Colonic mucosa (tissue), 4 donors: ENCODE measurements at regions not wholly inside any gene's neighbourhood (a gene's known extent, or its start where the extent isn't known, plus 50 kb on each side); places are given as distances from the start of the nearest gene placed in this dataset.

Experiments used
- DNase-seq: peaks from one replicate; pipeline ENCODE4 v3.0.0-alpha.2; 2020
- H3K27ac ChIP-seq: fragments of 200-600 bp; one replicate; pipeline ENCODE4 v1.8.0; 2021
- H3K27me3 ChIP-seq: fragments of 200-600 bp; one replicate; pipeline ENCODE4 v1.8.0; 2021
- H3K36me3 ChIP-seq: fragments of 200-600 bp; one replicate; pipeline ENCODE4 v1.8.0; 2021
- H3K4me1 ChIP-seq: fragments of 200-600 bp; one replicate; pipeline ENCODE4 v1.8.0; 2021; ENCODE audit warnings: mild to moderate bottlenecking
- H3K4me3 ChIP-seq: fragments of 200-600 bp; one replicate; pipeline ENCODE4 v1.8.0; 2021
- H3K9ac ChIP-seq, 2 donors: one replicate each; pipeline ENCODE4 v1.7.0; 2013; ENCODE audit warnings: control low read depth in 2 of 2, low read depth in 2 of 2, low read length in 2 of 2
- H3K9me3 ChIP-seq: fragments of 200-600 bp; one replicate; pipeline ENCODE4 v1.8.0; 2021
- CTCF ChIP-seq: fragments of 200-600 bp; IDR thresholded peaks from one replicate; pipeline ENCODE4 v1.8.0; 2022; ENCODE audit warnings: antibody characterized with exemption, mild to moderate bottlenecking
- intact Hi-C: fragments of 100-400 bp; cut with DNase I; formaldehyde crosslinking; loops from one replicate; pipeline ENCODE4 v1.14.1; 2022
- donor health status: healthy.
- donor health status: DM: no; HTN: no; CAD: no.
- donor health status: DM: no; HTN: no; CAD: no.

GRCh38 chr11:86745571-86745970 lies 54.8 kb upstream of the PRSS23 start:
- DNase-seq: no peak
- Histone ChIP-seq H3K9me3 (no peaks in the 10 kb centered on the region), H3K4me1 (no peaks in the 10 kb centered on the region), H3K27ac (no peak overlapping the region), H3K36me3 (no peaks in the 10 kb centered on the region), H3K9ac (no peak overlapping the region), H3K27me3 (no peaks in the 10 kb centered on the region), H3K4me3 (no peak overlapping the region)
- TF ChIP-seq CTCF: no peak
- intact Hi-C loops: no loop called here

GRCh38 chr11:86743223-86744118 lies 56.9 kb upstream of the PRSS23 start:
- Histone ChIP-seq H3K27ac (no peak overlapping the region), H3K36me3 (no peaks in the 10 kb centered on the region), H3K4me3 (no peak overlapping the region), H3K9me3 (no peaks in the 10 kb centered on the region), H3K9ac (no peak overlapping the region), H3K27me3 (no peaks in the 10 kb centered on the region), H3K4me1 (no peaks in the 10 kb centered on the region)
- TF ChIP-seq CTCF: no peak
- DNase-seq: peak; percentile 27
- intact Hi-C loops: no loop called here

GRCh38 chr11:86741839-86742805 lies 58.2 kb upstream of the PRSS23 start:
- H3K27ac ChIP-seq: peak overlapping the region; percentile 56
- H3K27me3 ChIP-seq: no peaks in the 10 kb centered on the region
- H3K36me3 ChIP-seq: no peaks in the 10 kb centered on the region
- H3K4me1 ChIP-seq: no peaks in the 10 kb centered on the region
- intact Hi-C loops: no loop called here
- DNase-seq: no peak
- no peak overlapping the region for H3K4me3 ChIP-seq
- no peaks in the 10 kb centered on the region for H3K9me3 ChIP-seq
- no peak overlapping the region for H3K9ac ChIP-seq
- no peak for TF ChIP-seq CTCF

GRCh38 chr11:86741484-86741835 lies 58.9 kb upstream of the PRSS23 start:
- Histone ChIP-seq H3K36me3 (no peaks in the 10 kb centered on the region), H3K27ac (peak overlapping the region; percentile 56), H3K4me3 (no peak overlapping the region), H3K9ac (no peak overlapping the region), H3K9me3 (no peaks in the 10 kb centered on the region), H3K27me3 (no peaks in the 10 kb centered on the region), H3K4me1 (no peaks in the 10 kb centered on the region)
- DNase-seq: no peak
- intact Hi-C loops: no loop called here
- no peak for TF ChIP-seq CTCF

GRCh38 chr11:86740628-86741483 lies 59.5 kb upstream of the PRSS23 start:
- peak; percentile 31 for DNase-seq
- TF ChIP-seq CTCF: no peak
- no peaks in the 10 kb centered on the region for H3K27me3 ChIP-seq
- H3K4me3 ChIP-seq: no peak overlapping the region
- H3K4me1 ChIP-seq: no peaks in the 10 kb centered on the region
- no peak overlapping the region for H3K9ac ChIP-seq
- H3K27ac ChIP-seq: peak overlapping the region; percentile 56
- H3K9me3 ChIP-seq: no peaks in the 10 kb centered on the region
- no peaks in the 10 kb centered on the region for H3K36me3 ChIP-seq
- intact Hi-C loops: no loop called here
